HG03060 (cell line): ENCODE measurements at regions not wholly inside any gene's neighbourhood (a gene's known extent, or its start where the extent isn't known, plus 50 kb on each side); places are given as distances from the start of the nearest gene placed in this dataset.

ENCODE experiments used
- ATAC-seq: cut with Tn5 transposase; IDR thresholded peaks from one replicate; pipeline ENCODE4 v1.9.1; 2021; ENCODE audit warnings: low read depth, moderate number of reproducible peaks; ENCODE audit not compliant: unreplicated experiment

DNA sequence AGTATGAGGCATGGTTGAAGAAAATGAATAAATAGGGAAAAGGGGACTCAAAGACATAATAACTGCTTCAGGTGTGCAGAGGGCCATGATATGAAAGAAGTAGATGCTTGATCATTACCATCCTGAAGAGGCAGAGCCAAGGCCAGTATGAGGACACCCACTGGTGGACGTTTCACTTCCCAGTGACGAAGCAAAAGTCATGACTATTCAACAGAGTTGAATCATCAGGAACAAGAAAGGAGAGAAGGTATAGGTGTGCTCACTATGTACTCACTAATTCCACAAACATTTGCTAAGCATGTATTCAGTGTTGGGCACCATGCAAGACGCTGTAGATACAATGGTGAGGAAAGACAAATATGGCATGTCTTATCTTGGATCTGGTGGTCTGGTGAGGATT is 319.2 kb upstream of the RUNX1 start:
- ATAC-seq = no peak

DNA sequence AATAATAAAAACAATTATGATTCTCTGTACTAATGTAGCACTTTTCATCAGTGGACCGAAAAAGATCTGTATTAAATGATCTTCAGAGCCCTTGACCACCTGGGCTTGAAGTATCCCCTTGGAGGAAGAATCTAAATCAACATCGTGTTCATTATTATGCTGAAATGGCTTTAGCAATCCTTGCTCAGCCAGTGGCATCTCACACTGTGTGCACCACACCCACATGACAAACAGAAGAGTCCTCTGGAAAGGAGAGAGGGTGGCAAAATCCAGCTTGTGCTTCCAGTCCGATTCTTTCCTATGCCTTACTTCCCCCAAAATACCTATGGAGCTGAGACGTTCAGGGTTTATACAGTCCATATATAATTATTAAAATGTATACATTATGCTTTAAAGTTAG is 318.5 kb upstream of the RUNX1 start:
- ATAC-seq = no peak

DNA sequence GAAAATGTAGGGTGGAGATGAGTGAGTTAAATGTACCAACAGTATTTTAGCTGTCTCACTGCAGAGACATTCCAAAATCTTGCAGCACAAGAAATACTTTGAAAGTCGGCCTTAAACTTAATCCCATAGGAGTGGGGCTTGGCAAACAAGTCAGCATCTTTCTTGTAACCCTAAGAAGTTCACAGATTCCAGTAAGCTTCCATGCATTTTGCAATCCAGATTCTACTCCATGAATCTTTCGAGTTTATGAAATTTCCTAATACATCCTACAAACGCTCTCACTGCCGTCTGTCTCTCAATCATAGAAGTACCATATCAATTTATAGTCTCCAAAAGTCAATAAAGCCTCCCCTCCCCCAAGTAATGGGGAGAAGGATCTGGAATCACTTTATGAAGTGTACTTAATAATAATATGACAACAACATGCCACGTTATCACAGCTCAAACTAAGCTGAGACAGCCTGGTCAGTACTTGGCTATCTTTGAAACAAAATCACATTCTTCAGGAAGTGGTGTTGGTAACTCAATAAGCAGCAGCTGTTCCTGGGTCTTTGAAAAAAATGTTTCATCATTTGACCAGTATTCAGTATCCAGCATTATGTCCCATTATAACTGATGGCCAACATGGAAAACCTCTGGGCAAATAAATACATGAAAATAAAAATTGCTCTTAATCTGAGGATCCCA is 317.4 kb upstream of the RUNX1 start:
- no peak for ATAC-seq

DNA sequence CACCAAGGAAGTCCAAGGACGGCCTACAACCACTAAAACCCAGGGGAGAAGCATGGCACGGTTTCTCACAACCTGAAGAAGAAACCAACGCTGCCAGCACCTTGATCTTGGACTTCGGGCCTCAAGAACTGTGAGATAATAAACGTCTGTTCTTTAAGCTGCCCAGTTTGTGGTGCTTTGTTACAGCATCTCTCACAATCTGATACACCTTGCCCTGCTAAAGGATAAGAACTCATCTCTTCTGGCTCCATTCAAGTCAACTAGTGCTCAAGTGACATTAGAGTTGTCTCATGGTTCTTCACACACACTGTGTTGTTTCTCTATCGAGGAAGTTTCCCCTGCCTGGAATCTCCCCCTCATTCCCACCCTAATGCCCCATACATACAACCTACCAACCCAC is 314.4 kb upstream of the RUNX1 start:
- ATAC-seq = no peak

DNA sequence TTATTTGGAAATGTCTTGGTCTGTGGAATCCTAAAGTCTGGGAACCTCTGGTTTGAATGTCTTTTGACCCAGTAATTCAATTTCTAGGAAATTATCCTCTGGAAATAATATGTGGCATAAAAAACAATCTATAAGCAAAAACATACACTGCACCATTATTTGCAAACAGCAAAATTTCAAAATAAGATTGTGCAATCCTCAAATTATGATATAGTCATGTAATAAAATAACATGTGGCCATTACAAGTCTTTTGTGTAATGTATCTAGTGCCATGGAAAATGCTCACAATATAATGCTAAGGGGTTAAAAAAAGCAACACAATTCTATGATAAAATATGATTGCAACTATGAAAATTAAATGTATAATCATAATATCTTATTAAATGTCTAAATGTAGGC is 312.9 kb upstream of the RUNX1 start:
- ATAC-seq = no peak

DNA sequence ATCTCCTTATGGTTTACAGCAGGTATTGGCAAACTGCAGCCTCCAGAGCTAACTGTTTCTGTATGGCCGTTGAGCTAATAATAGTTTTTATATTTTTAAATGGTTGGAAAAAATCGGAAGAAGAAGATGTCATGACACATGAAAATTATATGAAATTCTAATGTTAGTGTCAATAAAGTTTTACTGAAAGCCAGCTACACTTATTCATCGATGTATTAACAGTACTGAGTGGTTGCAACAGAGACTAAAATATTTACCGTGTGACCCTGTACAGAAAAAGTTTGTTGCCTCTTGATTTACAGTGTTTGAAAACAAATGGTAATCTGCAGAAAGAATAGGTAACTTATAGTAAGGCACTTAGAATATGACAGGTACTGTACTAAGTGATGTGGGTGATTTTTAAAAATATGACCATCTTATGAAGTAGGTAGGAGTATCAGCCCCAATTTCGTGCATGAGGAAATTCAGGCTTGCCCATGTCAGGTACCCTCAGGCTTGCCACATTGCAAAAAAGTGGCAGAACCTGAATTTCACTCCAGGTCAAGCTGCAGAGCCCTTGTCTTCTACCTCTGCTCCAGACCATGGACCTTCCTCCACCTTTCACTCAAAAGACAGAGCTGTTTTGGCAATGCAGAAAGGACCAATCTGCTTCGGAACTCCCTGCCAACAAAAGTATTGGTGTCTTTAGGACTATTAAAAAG is 311.9 kb upstream of the RUNX1 start:
- no peak for ATAC-seq

DNA sequence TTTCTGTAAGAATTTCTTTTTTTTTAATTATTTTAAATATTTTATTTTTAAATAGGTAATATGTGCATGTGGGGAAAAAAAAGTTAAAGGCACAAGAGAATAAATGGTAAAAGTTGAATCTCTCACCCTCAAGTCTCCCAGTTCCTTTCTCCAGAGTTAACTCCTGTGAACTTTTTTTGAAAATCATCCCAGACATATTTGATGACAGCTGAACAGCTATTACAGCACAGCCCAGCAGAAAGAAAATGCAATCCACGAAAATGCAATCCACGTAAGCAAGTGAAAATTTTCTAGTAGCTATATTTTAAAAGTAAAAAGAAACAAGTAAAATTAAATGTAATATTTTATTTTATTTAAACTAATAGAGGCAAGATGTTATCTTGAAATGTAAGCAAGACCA is 310.0 kb upstream of the RUNX1 start:
- ATAC-seq = no peak

DNA sequence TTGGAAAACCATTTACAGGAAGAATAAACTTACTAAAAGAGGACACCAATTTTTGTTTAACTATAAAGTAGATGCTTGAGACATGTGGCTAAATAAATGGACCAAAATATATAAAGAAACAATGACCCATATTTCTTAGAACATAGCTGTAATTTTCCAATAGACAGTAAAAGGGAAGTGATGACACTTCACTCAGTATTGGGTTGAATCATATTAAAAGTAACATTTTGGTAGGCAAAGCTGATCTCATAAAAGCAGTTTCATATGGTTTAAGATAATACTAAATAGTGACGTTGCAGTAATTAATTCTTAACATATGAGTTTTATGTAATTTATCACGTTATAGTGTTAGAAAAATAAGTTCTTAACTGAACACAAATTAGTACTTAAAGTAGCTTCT is 308.9 kb upstream of the RUNX1 start:
- no peak for ATAC-seq

DNA sequence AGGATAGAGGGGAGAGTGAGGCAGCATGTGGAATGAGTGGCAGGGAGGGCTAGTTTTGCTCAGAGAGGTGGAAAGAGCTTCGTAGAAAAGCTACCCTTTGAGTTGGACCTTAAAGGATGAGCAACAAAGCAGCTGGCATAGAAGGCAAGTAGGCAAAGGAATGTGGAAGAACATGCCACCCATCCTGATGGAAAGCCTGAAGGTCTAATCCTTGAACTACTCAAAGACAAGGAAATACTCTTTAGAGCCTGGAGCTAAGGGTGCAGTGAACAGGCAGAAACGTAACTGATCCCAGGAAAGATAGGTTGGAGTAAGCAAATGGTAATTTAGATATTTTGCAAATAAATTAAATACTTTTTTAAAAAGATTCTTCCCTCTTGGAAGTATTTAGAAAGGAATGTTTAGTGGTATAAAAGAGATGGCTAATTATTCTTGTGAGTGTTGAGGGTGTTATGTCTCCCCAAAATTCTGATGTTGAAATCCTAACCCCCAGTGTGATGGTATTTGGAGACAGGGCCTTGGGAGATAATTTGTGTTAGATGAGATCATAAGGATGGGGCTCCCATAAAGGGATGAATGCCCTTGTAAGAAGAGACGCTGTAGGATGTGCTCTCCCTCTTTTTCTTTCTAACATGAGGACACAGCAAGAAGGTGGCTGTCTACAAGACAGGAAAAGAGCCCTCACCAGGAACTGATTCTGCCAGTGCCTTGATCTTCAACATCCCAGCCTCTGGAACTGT is 308.1 kb upstream of the RUNX1 start:
- ATAC-seq = no peak

DNA sequence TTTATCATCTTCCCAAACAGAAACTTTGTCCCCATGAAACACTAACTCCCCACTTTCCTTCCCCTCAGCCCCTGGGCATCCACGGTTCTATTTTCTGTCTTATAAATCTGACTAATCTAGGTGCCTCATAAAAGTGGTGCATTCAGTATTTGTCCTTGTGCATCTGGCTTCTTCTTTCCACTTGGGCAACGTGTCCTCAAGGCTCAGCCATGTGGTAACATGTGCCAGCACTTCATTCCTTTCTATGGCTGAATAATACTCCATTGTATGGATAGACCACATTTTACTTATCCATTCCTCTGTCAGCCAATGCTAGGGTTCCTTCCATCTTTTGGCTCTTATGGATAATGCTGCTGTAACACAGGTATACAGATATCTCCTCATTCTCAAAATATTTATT is 305.0 kb upstream of the RUNX1 start:
- ATAC-seq = no peak

DNA sequence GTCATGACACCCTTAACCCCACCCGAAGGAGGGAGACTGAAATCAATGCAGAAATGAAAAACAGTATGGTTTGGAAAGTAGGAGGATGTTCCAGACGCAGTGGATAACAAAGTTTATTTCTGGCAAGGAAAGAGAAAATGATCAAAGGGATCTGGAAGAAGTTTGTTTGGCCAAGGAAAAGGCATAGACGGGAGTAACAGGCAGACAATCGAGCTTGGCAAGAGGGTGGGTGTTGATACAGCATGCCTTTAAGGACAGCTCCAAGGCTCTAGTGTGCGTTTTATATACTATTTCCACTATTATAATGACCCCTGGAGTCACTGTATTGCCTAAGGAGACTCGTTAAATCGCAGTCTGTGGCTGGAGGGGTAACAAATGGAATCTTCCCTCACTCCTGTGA is 303.7 kb upstream of the RUNX1 start:
- no peak for ATAC-seq

DNA sequence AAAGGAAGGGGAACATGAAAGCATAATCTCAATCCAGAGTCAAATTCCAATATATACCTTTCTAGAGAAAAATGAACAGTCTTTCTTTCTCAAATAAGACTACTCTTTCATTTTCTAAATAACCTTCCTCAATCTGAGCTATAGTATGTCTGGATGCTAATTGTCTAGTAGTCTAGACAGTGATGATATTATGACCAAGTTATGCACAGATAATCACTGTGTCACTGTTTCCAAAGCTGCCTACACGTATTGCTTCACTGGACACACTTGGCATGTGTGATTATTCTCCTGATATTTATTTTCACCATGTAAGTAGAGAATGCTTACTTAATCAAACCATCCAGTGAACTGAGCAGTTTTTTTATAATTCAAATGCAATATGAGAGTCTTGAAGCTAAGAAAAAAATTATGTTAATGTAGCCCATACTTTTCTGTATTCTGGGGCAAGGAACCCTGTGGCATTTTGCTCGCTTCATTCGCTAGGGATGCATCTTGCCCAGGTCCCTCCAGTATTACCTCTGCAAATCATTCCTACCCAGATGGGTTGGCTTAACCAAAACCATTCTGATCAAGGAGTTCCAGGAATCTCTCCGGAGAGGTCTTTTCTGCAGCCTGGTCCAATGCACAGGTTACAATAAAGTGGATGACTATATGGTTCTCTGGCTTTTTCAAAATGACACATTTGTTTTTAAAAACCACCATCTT is 303.1 kb upstream of the RUNX1 start:
- ATAC-seq = no peak

DNA sequence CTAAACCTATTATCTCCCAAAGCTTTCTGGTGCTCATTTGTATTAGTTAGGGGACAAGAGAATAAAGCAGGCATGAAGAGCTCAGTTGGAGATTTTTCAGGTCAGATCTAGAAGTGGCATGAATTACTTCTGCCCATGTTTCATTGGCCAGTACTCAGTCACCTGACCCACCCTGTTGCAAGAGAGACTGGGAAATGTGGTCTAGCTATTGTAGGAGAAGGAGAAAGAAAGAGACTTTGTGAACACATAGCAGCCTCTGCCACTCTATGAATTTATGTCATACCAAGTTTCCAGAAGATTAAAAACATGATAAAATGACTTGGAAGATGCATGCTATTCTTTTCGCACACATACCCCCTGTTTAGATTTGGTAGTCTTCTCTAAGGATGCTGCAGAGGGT is 302.3 kb upstream of the RUNX1 start:
- no peak for ATAC-seq

DNA sequence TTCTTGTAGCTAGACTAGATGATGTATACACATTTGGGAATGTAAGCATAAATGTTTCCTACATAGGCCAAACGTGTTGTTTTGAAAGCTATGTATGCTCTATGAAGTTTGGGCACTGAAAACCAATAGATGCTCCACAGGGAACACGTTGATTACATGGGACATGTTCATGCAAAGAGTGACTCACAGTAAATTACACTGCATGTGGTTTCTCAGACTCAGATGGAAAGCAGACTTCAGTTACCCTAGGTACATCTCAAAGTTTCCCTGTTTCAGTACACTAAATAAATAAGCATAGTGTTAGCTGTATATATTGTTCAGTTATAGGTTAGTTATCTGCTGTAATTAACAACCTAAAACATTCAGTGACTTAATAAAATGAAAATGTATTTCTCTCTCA is 301.9 kb upstream of the RUNX1 start:
- ATAC-seq = no peak

DNA sequence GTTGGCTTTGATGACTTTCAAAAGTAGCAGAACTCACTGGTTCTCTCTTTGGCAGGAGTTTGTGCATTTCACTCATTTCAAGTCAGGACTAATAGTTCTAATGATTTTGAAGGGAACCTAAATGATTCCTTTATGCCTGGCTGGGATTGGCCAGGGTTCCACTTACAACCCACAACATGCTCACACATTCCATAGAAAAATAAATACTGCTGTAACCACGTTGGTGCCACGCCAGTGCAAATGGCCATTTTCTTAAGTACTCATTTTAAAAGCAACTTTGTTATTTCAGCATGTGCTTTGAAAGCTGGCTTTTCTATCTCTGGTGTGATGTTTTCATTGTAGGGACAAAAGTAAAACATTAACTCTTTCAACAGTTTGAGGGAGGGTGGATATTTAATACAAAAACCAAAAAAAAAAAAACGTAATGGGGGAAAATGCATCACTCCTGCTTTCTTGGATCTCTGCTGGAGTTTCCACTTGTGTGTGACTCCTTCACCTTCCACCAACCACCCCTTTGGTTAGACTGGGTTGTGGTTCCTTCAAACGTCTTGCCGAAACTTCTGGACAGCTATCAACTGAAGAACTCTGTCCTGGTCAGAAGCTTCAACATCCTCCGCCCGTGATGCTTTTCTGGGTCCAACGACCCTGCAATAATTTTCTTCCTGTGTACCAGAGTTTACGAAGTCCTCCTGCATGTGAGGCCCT is 300.4 kb upstream of the RUNX1 start:
- no peak for ATAC-seq

DNA sequence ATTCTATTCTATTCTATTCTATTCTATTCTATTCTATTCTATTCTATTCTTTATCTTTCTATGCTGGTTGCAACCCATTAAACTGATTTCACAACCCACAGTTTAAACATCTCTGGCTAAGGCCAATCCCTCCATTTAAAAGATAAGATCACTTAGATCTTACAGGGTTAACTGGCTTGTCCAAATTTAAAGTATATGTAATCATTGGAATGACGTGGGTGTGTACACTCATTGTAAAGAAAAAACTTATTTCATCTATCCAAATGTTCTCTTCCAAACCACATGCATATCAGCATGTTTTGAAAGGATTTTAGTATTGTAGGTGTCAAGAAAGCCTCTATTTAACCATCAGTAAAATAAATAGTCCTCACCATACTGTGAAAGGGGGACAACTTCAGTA is 299.6 kb upstream of the RUNX1 start:
- no peak for ATAC-seq

DNA sequence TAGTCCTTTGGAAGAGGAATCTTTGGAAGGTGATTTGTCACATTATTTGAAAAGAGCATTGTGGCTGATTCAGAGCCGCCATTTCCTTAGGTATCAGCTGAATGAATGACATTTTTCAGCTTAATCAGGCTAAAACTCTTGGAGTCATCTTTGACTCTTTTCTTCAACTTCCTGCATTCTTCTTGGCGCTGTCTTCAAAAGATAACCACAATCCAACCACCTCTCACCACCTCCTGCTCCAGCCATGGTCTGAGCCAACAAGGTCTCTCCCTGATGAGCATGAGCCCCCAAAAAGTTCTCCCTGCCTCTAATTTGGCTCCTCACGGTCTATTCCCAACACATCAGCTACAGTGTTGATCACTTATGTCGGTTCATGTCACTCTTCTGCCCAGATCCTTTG is 297.6 kb upstream of the RUNX1 start:
- no peak for ATAC-seq

DNA sequence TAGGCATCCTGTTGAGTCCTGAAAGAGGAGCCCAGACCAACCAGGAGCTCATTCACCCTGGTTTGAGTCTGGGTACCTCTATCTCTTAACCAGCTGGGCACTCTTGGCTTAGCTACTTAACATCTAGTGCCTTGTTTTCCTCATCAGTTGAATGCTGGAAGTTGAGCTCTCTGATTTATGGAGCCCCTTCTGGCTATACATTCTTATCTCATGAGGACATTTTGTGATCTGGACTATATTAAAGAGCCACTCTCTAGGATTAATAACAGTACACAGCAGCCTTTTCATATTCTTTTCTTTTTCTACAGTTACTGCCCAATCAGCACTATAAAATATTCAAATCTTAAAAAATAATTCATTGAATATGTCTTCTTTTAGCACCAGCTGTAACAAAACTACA is 296.9 kb upstream of the RUNX1 start:
- ATAC-seq = no peak

DNA sequence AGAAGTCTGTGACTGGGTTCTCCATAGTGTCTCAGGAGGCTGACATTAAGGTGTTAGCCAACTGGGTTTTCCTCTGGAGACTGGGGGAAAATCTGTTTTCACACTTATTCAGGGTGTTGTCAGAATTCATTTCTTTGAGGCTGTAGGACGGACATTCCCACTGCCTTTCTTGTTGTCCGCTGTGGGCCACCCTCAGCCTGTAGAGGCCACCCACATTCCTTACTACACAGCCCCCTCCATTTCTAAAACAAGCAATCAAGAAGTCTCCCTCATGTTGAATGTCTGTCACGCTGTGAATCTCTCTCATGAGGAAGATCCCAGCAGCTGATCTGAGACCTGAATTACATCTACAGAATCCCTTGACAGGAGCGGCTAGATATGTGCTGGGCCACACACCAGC is 295.5 kb upstream of the RUNX1 start:
- ATAC-seq = no peak

DNA sequence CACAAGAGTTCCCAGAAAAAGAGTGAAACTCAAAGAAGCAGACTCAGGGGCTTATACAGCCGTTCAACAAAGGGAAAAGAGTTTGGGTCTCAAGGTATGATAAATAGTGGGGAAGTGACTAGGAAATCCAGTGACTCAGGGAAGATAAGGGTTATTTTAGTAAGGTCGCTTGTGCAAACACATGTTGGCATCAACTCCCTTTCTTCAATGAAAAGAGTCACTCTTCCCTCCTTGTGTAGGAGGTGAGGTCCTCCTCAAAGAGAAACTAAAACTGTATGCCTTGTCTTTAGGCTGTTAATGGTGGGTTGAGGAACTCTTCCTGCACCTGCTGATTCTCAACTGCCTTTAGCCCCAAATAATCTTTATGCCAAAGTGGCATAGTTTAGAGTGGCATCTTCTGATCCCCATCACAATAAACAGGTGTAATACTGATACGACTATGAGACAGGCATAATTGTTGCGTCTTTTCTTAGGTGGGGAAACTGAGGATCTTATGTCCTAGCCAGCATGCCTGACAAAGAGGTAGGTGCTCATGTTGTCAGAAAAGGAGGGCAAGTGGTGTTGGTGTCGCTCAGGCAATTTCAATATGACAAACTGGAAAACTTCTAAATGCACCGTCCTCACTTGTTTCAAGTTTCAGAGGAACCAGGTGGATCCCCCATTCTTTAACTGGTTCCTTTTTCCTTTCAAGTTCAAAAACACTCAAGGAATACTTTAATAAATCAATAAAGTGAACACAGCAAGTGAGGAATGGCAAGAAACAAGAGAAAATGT is 294.1 kb upstream of the RUNX1 start:
- ATAC-seq = no peak
